Spleen (tissue), 11 donors: ENCODE measurements at regions not wholly inside any gene's neighbourhood (a gene's known extent, or its start where the extent isn't known, plus 50 kb on each side); places are given as distances from the start of the nearest gene placed in this dataset.

Experiments
- DNase-seq: peaks from one replicate; pipeline ENCODE4 v3.0.0-alpha.2; 2020
- H3K27ac ChIP-seq, 8 donors: fragments of 200-600 bp; sonication (generic) in 7 of 8; 1 replicate in 4 of 8; 2 replicates in 4 of 8; pipeline versions ENCODE4 v1.5.0 to v1.8.0; 2016 to 2021; ENCODE audit warnings: inconsistent platforms in 4 of 8, mild to moderate bottlenecking in 4 of 8, moderate library complexity in 1 of 8
- H3K27me3 ChIP-seq, 7 donors: fragments of 200-600 bp; sonication (generic) in 6 of 7; replicated peaks in 1 of 7; 1 replicate in 4 of 7; 2 replicates in 3 of 7; pipeline versions ENCODE4 v1.5.0 to v1.8.0; 2016 to 2021; ENCODE audit warnings: inconsistent platforms in 3 of 7, mild to moderate bottlenecking in 1 of 7
- H3K36me3 ChIP-seq, 6 donors: fragments of 200-600 bp; sonication (generic) in 5 of 6; 1 replicate in 4 of 6; 2 replicates in 2 of 6; pipeline versions ENCODE4 v1.5.0 to v1.8.0; 2016 to 2021; ENCODE audit warnings: inconsistent platforms in 2 of 6
- H3K4me1 ChIP-seq, 6 donors: fragments of 200-600 bp; sonication (generic) in 5 of 6; 1 replicate in 3 of 6; 2 replicates in 3 of 6; pipeline versions ENCODE4 v1.5.0 to v1.8.0; 2016 to 2021; ENCODE audit warnings: inconsistent platforms in 3 of 6
- H3K4me3 ChIP-seq, 8 donors: fragments of 200-600 bp; sonication (generic) in 7 of 8; 1 replicate in 4 of 8; 2 replicates in 4 of 8; pipeline versions ENCODE4 v1.5.0 to v1.8.0; 2016 to 2021; ENCODE audit warnings: inconsistent platforms in 4 of 8, mild to moderate bottlenecking in 4 of 8, moderate library complexity in 2 of 8
- H3K9me3 ChIP-seq, 8 donors: fragments of 200-600 bp; sonication (generic) in 7 of 8; 1 replicate in 4 of 8; 2 replicates in 4 of 8; pipeline versions ENCODE4 v1.5.0 to v1.8.0; 2016 to 2021; ENCODE audit warnings: inconsistent platforms in 4 of 8
- CTCF ChIP-seq, 11 experiments: fragments of 200-600 bp in 7 of 11; fragments of 450-650 bp in 4 of 11; sonication (generic) in 4 of 11; IDR thresholded peaks in 8 of 11; conservative IDR thresholded peaks in 3 of 11; 1 replicate in 7 of 11; 2 replicates in 4 of 11; pipeline versions ENCODE4 v1.4.0 to v1.8.0; 2016 to 2021; ENCODE audit warnings: antibody characterized with exemption in 11 of 11, inconsistent platforms in 4 of 11, mild to moderate bottlenecking in 1 of 11
- POLR2A ChIP-seq, 3 donors: fragments of 450-650 bp; IDR thresholded peaks; one replicate each; pipeline ENCODE4 v1.5.1; 2017; ENCODE audit warnings: antibody characterized with exemption in 3 of 3, mild to moderate bottlenecking in 1 of 3
- POLR2AphosphoS5 ChIP-seq, 3 donors: sonication (generic); formaldehyde crosslinking; IDR thresholded peaks; one replicate each; pipeline ENCODE4 v1.5.1; 2017; ENCODE audit warnings: antibody characterized with exemption in 3 of 3
- WGBS, 5 donors: extraction: QIAGEN DNeasy Blood & Tissue Kit in 3 of 5; methylation state at CpG; one replicate each; pipeline versions ENCODE4 v1.1.5 to v1.1.7; 2013 to 2018; 5-methylcytosine and 5-hydroxymethylcytosine counted together
- intact Hi-C: fragments of 100-400 bp; cut with DNase I; formaldehyde crosslinking; loops from one replicate; pipeline ENCODE4 v1.15.0; 2023; ENCODE audit warnings: low total_unique reads
- donor health status: healthy with polysubstance abuse.
- donor health status: DM: no; HTN: no; CAD: no; lungs with moderate emphysema.
- donor health status: DM: no; HTN: no; CAD: no.
- donor health status: Bipolar disorder and iron deficiency.
- donor health status: healthy.
- donor health status: DM: no; HTN: no; CAD: no.
- donor health status: DM: yes; HTN: yes; CAD: no.

DNA sequence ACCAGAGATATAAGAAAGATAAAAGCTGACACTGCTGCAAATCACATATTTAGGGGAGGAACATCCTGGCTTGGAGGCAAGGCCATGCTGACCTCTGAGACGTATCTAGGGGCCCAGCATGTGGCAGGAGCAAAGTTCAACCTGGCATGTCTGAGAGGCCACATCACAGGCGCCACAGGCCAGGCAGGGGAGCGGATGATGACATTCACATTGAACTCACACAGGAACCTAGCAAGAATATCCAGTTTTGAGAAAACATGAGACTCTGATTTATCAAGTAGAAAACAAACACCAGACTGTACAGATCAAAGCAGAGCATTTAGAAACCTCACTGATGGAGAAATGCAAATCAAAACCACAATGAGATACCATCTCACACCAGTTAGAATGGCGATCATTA is 64.2 kb upstream of the STK32A start:
- Histone ChIP-seq H3K27me3 (no peaks in the 10 kb centered on the region), H3K4me3 (no peak overlapping the region), H3K9me3 (no peaks in the 10 kb centered on the region), H3K4me1 (peaks cover 0 to 13% (median 3%) of the 10 kb centered on the region in 6 donors), H3K27ac (peak overlapping the region in 7 of 8 donors; percentile 8 to 77 (median 36)), H3K36me3 (no peaks in the 10 kb centered on the region)
- TF ChIP-seq CTCF (IDR thresholded peaks at IDR 0.05 in 8 of 11, conservative IDR thresholded peaks at IDR 0.05 in 3 of 11) (no peak), POLR2AphosphoS5 (IDR thresholded peaks at IDR 0.05) (peak in 2 of 3 donors; percentile 72 to 77)
- WGBS, 5 donors: 42 to 49% (median 45%) methylated on average over 4 of the region's 4 CpGs
- intact Hi-C loops: no loop called here
- no peak for DNase-seq

- no peak for DNase-seq
- H3K4me1 ChIP-seq: peaks cover 0 to 4% (median 1%) of the 10 kb centered on the region in 6 donors
- no peaks in the 10 kb centered on the region for H3K27me3 ChIP-seq
- no peak overlapping the region for H3K27ac ChIP-seq
- H3K36me3 ChIP-seq: no peaks in the 10 kb centered on the region
- intact Hi-C loops: no loop called here
- no peak overlapping the region for H3K4me3 ChIP-seq
- 50 to 95% (median 91%) methylated on average over 2 of the region's 2 CpGs for whole genome bisulfite sequencing, 5 donors
- no peak for TF ChIP-seq POLR2AphosphoS5 (IDR thresholded peaks at IDR 0.05)
- no peak for TF ChIP-seq CTCF (IDR thresholded peaks at IDR 0.05 in 8 of 11, conservative IDR thresholded peaks at IDR 0.05 in 3 of 11)
- TF ChIP-seq POLR2A (IDR thresholded peaks at IDR 0.05): no peak
- H3K9me3 ChIP-seq: no peaks in the 10 kb centered on the region
These were observed 60.1 kb upstream of the STK32A start for GRCh38 chr5:147174671-147175265.

GRCh38 chr5:147175516-147176097 is 59.2 kb upstream of the STK32A start:
- Histone ChIP-seq H3K9me3 (no peaks in the 10 kb centered on the region), H3K27me3 (no peaks in the 10 kb centered on the region), H3K36me3 (no peaks in the 10 kb centered on the region), H3K4me3 (no peak overlapping the region), H3K4me1 (no peaks in the 10 kb centered on the region), H3K27ac (no peak overlapping the region)
- intact Hi-C loops: no loop called here
- 75 to 83% (median 80%) methylated on average over 2 of the region's 2 CpGs for WGBS, 5 donors
- TF ChIP-seq POLR2A (IDR thresholded peaks at IDR 0.05) (no peak), POLR2AphosphoS5 (IDR thresholded peaks at IDR 0.05) (no peak), CTCF (IDR thresholded peaks at IDR 0.05 in 8 of 11, conservative IDR thresholded peaks at IDR 0.05 in 3 of 11) (no peak)
- DNase-seq: no peak

- 73 to 83% (median 76%) methylated on average over 4 of the region's 4 CpGs for WGBS, 5 donors
- no peaks in the 10 kb centered on the region for H3K36me3 ChIP-seq
- no peaks in the 10 kb centered on the region for H3K4me1 ChIP-seq
- H3K27me3 ChIP-seq: no peaks in the 10 kb centered on the region
- no peak for DNase-seq
- H3K9me3 ChIP-seq: no peaks in the 10 kb centered on the region
- TF ChIP-seq POLR2AphosphoS5 (IDR thresholded peaks at IDR 0.05) (no peak), CTCF (IDR thresholded peaks at IDR 0.05 in 8 of 11, conservative IDR thresholded peaks at IDR 0.05 in 3 of 11) (no peak), POLR2A (IDR thresholded peaks at IDR 0.05) (no peak)
- intact Hi-C loops: no loop called here
- no peak overlapping the region for H3K4me3 ChIP-seq
- H3K27ac ChIP-seq: no peak overlapping the region
These were observed 58.4 kb upstream of the STK32A start for GRCh38 chr5:147176422-147176821.
